ENCODE measurements at regions not wholly inside any gene's neighbourhood (a gene's known extent, or its start where the extent isn't known, plus 50 kb on each side); places are given as distances from the start of the nearest gene placed in this dataset.

GRCh38 chr16:59698346-59699020, 964.4 kb upstream of the GOT2 start:
- WGBS (ENCODE audit: low lambda C conversion rate): 0% methylated on average over 2 of the region's 3 CpGs
- no peak for ATAC-seq
- TF ChIP-seq HHEX (CRISPR knock-in tag; IDR thresholded peaks at IDR 0.05) (no peak), ZNF558 (CRISPR knock-in tag; IDR thresholded peaks at IDR 0.05; ENCODE audit: borderline replicate concordance) (no peak), AKAP8 (CRISPR knock-in tag; IDR thresholded peaks at IDR 0.05) (no peak), SIX4 (CRISPR knock-in tag; IDR thresholded peaks at IDR 0.05) (no peak), CBX1 (IDR thresholded peaks at IDR 0.05; ENCODE audit: low read depth) (no peak), SMAD1 (CRISPR knock-in tag; IDR thresholded peaks at IDR 0.05; ENCODE audit: borderline replicate concordance, low read depth) (no peak), REXO4 (CRISPR knock-in tag; IDR thresholded peaks at IDR 0.05; ENCODE audit: borderline replicate concordance) (no peak), ZMYM2 (CRISPR knock-in tag; IDR thresholded peaks at IDR 0.05) (no peak), ZNF878 (CRISPR knock-in tag; IDR thresholded peaks at IDR 0.05) (no peak), ZBTB26 (CRISPR knock-in tag; IDR thresholded peaks at IDR 0.05; ENCODE audit: borderline replicate concordance) (no peak), CCDC6 (CRISPR knock-in tag; IDR thresholded peaks at IDR 0.05) (no peak), TBX3 (IDR thresholded peaks at IDR 0.05; ENCODE audit: borderline replicate concordance) (no peak), ZFP82 (CRISPR knock-in tag; IDR thresholded peaks at IDR 0.05; ENCODE audit: borderline replicate concordance) (no peak), CERS6 (CRISPR knock-in tag; IDR thresholded peaks at IDR 0.05) (no peak), ZNF33A (CRISPR knock-in tag; IDR thresholded peaks at IDR 0.05; ENCODE audit: borderline replicate concordance) (no peak), PRPF4 (IDR thresholded peaks at IDR 0.05; ENCODE audit: low read depth, low read length, poor library complexity, severe bottlenecking) (no peak), HOMEZ (CRISPR knock-in tag; IDR thresholded peaks at IDR 0.05; ENCODE audit: low read depth) (no peak)
- Histone ChIP-seq H2AFZ (ENCODE audit: low read length) (no peak overlapping the region), H3K9ac (ENCODE audit: insufficient read depth, low read depth, low read length) (no peak overlapping the region), H3K4me1 (ENCODE audit: insufficient read depth, low read length) (no peaks in the 10 kb centered on the region), H3K4me3 (replicated peaks in 1 of 3; ENCODE audit: insufficient read depth in 1 of 3, low read depth in 2 of 3, low read length in 3 of 3) (no peak overlapping the region), H3K27ac (ENCODE audit: extremely low read length, insufficient read depth, low read length) (no peak overlapping the region), H3K4me2 (ENCODE audit: low read depth, low read length) (no peak overlapping the region), H3K9me3 (ENCODE audit: low read length) (peaks cover 36% of the 10 kb centered on the region), H3K27me3 (ENCODE audit: control insufficient read depth in 1 of 2, insufficient read depth in 2 of 2, low read length in 2 of 2) (no peaks in the 10 kb centered on the region), H3K79me2 (ENCODE audit: insufficient read depth, low read length) (no peaks in the 10 kb centered on the region), H3K36me3 (replicated peaks in 1 of 2; ENCODE audit: control insufficient read depth in 1 of 2, insufficient read depth in 2 of 2, low read length in 2 of 2) (no peaks in the 10 kb centered on the region), H4K20me1 (ENCODE audit: insufficient read depth, low read length) (no peaks in the 10 kb centered on the region)
- no peak for DNase-seq (ENCODE audit: low spot score)
- in situ Hi-C loops (cut with HindIII; ENCODE audit: extremely low pct_ligation_motif_present, low pct_unique_long_range_greater_than_20kb): no loop called here
- ChIA-PET POLR2A (no interaction called here), CTCF (ENCODE audit: low intra/inter-chr PET ratio, low total read pairs) (no interaction called here)
- no peak for FAIRE-seq
- intact Hi-C loops (cut with micrococcal nuclease; ENCODE audit: unreplicated experiment): no loop called here
- no TSS peak for BruUV-seq (replicated peaks)

All from HepG2 (cell line).